ENCODE measurements at regions not wholly inside any gene's neighbourhood (a gene's known extent, or its start where the extent isn't known, plus 50 kb on each side); places are given as distances from the start of the nearest gene placed in this dataset.

DNA sequence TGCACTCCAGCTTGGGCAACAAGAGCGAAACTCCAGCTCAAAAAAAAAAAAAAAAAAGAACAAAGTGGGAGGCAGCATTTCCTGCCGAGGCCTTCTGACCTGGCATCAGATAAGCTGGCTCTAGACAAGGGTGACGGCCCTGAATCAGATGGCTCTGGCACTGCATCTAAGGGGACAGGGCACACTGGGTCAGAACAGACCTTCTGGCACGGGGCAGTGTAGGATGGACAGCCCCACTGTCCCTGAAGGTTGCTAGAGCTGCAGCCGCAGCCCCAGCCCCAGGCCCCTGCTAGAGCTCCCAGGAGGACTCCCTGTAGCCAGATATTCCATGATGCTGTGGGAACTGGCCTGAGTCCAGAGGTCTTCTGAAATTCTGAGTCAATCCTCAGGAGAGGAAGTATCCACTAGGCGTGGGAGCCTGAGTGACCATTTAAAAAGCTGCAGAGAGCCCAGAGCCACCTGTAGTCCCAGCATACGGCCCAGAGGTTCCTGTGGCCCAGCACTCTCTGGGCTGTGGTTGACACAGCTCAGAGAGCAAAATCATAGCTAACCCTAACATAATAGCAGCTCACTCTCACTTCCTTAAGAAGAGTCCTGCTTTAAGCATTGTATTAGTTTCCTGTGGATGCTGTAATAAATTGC lies 69.2 kb upstream of the MFGE8 start:
- peak; percentile 71 for ATAC-seq

DNA sequence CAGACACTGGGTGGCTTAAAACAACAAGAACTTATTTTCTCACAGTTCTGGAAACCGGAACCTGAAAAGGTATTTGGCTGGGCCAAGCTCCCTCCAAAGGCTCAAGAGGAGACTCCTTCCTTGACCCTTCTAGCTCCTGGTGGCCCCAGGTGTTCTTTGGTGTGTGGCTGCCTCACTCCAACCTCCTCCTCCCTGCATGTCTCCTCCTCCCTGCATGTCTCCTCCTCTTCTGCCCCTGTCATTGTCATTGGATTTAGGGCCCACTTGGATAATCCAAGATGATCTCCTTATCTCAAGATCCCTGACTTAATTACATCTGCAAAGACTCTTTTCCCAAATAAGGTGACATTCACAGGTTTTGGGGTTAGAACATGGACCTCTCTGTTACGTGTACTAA lies 69.8 kb upstream of the MFGE8 start:
- in situ Hi-C loops (cut with HindIII; ENCODE audit: low pct_unique_long_range_greater_than_20kb, low sequenced_read_pairs) (no loop called here), intact Hi-C loops (cut with micrococcal nuclease; ENCODE audit: unreplicated experiment) (loop anchor here (5.0 kb wide), 1 partner anchor 71 kb away; the partner anchor contains the start of gene MFGE8)
- no peaks in the 10 kb centered on the region for H3K36me3 ChIP-seq (ENCODE audit: control insufficient read depth, insufficient read depth, low read length)
- POLR2A ChIA-PET, result no interaction called here
- H3K4me1 ChIP-seq (ENCODE audit: control insufficient read depth, insufficient read depth, low read length), result peaks cover 61% of the 10 kb centered on the region
- H3K4me3 ChIP-seq (ENCODE audit: low read depth in 2 of 2, low read length in 2 of 2), result no peak overlapping the region
- no peaks in the 10 kb centered on the region for H3K9me3 ChIP-seq (ENCODE audit: control insufficient read depth, insufficient read depth, low read depth, low read length)
- H3K27me3 ChIP-seq (ENCODE audit: control insufficient read depth, insufficient read depth, low read length), result no peaks in the 10 kb centered on the region
- DNase-seq (ENCODE audit: low read depth, low spot score) (no peak), ATAC-seq (no peak)
- peak overlapping the region; percentile 98 for H3K27ac ChIP-seq (ENCODE audit: low read length)
- TF ChIP-seq POLR2AphosphoS5 (IDR thresholded peaks at IDR 0.05; ENCODE audit: low read depth, low read length), result no peak
- no peak for TF ChIP-seq SIN3A (IDR thresholded peaks at IDR 0.05; ENCODE audit: borderline replicate concordance, insufficient read depth, low read depth, low read length)
- TF ChIP-seq, protein P1, sequence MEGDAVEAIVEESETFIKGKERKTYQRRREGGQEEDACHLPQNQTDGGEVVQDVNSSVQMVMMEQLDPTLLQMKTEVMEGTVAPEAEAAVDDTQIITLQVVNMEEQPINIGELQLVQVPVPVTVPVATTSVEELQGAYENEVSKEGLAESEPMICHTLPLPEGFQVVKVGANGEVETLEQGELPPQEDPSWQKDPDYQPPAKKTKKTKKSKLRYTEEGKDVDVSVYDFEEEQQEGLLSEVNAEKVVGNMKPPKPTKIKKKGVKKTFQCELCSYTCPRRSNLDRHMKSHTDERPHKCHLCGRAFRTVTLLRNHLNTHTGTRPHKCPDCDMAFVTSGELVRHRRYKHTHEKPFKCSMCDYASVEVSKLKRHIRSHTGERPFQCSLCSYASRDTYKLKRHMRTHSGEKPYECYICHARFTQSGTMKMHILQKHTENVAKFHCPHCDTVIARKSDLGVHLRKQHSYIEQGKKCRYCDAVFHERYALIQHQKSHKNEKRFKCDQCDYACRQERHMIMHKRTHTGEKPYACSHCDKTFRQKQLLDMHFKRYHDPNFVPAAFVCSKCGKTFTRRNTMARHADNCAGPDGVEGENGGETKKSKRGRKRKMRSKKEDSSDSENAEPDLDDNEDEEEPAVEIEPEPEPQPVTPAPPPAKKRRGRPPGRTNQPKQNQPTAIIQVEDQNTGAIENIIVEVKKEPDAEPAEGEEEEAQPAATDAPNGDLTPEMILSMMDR (IDR thresholded peaks at IDR 0.05), result no peak
- TF ChIP-seq, protein P2, sequence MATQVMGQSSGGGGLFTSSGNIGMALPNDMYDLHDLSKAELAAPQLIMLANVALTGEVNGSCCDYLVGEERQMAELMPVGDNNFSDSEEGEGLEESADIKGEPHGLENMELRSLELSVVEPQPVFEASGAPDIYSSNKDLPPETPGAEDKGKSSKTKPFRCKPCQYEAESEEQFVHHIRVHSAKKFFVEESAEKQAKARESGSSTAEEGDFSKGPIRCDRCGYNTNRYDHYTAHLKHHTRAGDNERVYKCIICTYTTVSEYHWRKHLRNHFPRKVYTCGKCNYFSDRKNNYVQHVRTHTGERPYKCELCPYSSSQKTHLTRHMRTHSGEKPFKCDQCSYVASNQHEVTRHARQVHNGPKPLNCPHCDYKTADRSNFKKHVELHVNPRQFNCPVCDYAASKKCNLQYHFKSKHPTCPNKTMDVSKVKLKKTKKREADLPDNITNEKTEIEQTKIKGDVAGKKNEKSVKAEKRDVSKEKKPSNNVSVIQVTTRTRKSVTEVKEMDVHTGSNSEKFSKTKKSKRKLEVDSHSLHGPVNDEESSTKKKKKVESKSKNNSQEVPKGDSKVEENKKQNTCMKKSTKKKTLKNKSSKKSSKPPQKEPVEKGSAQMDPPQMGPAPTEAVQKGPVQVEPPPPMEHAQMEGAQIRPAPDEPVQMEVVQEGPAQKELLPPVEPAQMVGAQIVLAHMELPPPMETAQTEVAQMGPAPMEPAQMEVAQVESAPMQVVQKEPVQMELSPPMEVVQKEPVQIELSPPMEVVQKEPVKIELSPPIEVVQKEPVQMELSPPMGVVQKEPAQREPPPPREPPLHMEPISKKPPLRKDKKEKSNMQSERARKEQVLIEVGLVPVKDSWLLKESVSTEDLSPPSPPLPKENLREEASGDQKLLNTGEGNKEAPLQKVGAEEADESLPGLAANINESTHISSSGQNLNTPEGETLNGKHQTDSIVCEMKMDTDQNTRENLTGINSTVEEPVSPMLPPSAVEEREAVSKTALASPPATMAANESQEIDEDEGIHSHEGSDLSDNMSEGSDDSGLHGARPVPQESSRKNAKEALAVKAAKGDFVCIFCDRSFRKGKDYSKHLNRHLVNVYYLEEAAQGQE (IDR thresholded peaks at IDR 0.05; ENCODE audit: insufficient read depth in 1 of 2, low read depth in 2 of 2, low read length in 1 of 2), result no peak
- TF ChIP-seq TCF7L2 (IDR thresholded peaks at IDR 0.05; ENCODE audit: low read depth, low read length), result no peak
- CTCF ChIA-PET, result interaction anchor here (0.6 to 2.2 kb wide), 2 partner anchors 19 to 78 kb away, joined by 3 to 10 read pairs; no protein-coding TSS in a partner anchor
- BruUV-seq (replicated peaks), result no TSS peak

More for the DNA sequence above, 69.2 kb upstream of the MFGE8 start:
- H3K9me3 ChIP-seq (ENCODE audit: control insufficient read depth, insufficient read depth, low read depth, low read length), result no peaks in the 10 kb centered on the region
- DNase-seq (ENCODE audit: low read depth, low spot score), result no peak
- no TSS peak for BruUV-seq (replicated peaks)
- H3K4me1 ChIP-seq (ENCODE audit: control insufficient read depth, insufficient read depth, low read length), result peaks cover 56% of the 10 kb centered on the region
- intact Hi-C loops (cut with micrococcal nuclease; ENCODE audit: unreplicated experiment), result loop anchor here (5.0 kb wide), 1 partner anchor 70 kb away; the partner anchor contains the start of gene MFGE8
- H3K36me3 ChIP-seq (ENCODE audit: control insufficient read depth, insufficient read depth, low read length), result no peaks in the 10 kb centered on the region
- peak overlapping the region; percentile 98 for H3K27ac ChIP-seq (ENCODE audit: low read length)
- in situ Hi-C loops (cut with HindIII; ENCODE audit: low pct_unique_long_range_greater_than_20kb, low sequenced_read_pairs), result no loop called here
- no peak for TF ChIP-seq SIN3A (IDR thresholded peaks at IDR 0.05; ENCODE audit: borderline replicate concordance, insufficient read depth, low read depth, low read length)
- peak; percentile 97 for TF ChIP-seq TCF7L2 (IDR thresholded peaks at IDR 0.05; ENCODE audit: low read depth, low read length)
- TF ChIP-seq POLR2AphosphoS5 (IDR thresholded peaks at IDR 0.05; ENCODE audit: low read depth, low read length), result peak; percentile 38; the same call in 1 of the 2 replicates
- TF ChIP-seq, protein P2 (IDR thresholded peaks at IDR 0.05; ENCODE audit: insufficient read depth in 1 of 2, low read depth in 2 of 2, low read length in 1 of 2), result no peak
- no peaks in the 10 kb centered on the region for H3K27me3 ChIP-seq (ENCODE audit: control insufficient read depth, insufficient read depth, low read length)
- ChIA-PET POLR2A (interaction anchor here (0.5 to 1.1 kb wide), 7 partner anchors 20 to 593 kb away, joined by 3 to 5 read pairs (median 4); partner anchors contain the start of genes MFGE8 and TICRR), CTCF (interaction anchor here (0.6 to 2.2 kb wide), 8 partner anchors 20 to 366 kb away, joined by 3 to 10 read pairs (median 5); no protein-coding TSS in a partner anchor)
- no peak overlapping the region for H3K4me3 ChIP-seq (ENCODE audit: low read depth in 2 of 2, low read length in 2 of 2)

Data from Panc1 (cell line).